OCI-LY1 (cell line): ENCODE measurements at regions not wholly inside any gene's neighbourhood (a gene's known extent, or its start where the extent isn't known, plus 50 kb on each side); places are given as distances from the start of the nearest gene placed in this dataset.

ENCODE experiments used
- EZH2 ChIP-seq: fragments of 200-600 bp; sonication (generic), shearing (Covaris generic); IDR thresholded peaks from 2 replicates; pipeline ENCODE4 v1.8.0; 2017; ENCODE audit warnings: borderline replicate concordance, mixed run types, mild to moderate bottlenecking, antibody characterized with exemption, low read length, moderate library complexity, mixed read lengths
- TF ChIP-seq, protein P1 (sequence below): fragments of 200-600 bp; sonication (generic), shearing (Covaris generic); IDR thresholded peaks from 2 replicates; pipeline ENCODE4 v1.5.1; 2017; ENCODE audit warnings: mild to moderate bottlenecking, antibody characterized with exemption, low read length, moderate library complexity, mixed read lengths

DNA sequence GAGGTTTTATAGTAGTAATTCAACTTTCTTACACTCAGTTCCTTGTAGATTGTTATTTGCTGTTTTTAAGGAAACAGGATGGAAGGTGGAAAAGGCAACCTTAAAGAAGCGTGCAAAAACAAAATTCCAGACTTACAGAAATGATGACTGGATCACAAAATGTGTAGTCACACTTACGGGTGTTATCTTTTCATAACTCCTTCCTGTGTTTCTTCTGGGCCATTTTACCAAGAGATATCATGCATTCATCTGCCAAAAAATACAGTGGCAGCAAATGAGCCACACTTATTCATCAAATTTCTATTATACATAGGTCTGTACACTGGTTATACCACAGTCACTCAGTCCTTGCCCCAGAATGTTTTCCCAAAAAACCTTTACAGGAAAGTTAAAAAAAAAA is 94.3 kb upstream of the IL6 start:
- TF ChIP-seq, protein P1, sequence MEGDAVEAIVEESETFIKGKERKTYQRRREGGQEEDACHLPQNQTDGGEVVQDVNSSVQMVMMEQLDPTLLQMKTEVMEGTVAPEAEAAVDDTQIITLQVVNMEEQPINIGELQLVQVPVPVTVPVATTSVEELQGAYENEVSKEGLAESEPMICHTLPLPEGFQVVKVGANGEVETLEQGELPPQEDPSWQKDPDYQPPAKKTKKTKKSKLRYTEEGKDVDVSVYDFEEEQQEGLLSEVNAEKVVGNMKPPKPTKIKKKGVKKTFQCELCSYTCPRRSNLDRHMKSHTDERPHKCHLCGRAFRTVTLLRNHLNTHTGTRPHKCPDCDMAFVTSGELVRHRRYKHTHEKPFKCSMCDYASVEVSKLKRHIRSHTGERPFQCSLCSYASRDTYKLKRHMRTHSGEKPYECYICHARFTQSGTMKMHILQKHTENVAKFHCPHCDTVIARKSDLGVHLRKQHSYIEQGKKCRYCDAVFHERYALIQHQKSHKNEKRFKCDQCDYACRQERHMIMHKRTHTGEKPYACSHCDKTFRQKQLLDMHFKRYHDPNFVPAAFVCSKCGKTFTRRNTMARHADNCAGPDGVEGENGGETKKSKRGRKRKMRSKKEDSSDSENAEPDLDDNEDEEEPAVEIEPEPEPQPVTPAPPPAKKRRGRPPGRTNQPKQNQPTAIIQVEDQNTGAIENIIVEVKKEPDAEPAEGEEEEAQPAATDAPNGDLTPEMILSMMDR = no peak
- no peak for TF ChIP-seq EZH2
